ENCODE measurements at regions not wholly inside any gene's neighbourhood (a gene's known extent, or its start where the extent isn't known, plus 50 kb on each side); places are given as distances from the start of the nearest gene placed in this dataset.

- no peaks in the 10 kb centered on the region for H3K9me3 ChIP-seq
- WGBS, 2 donors (ENCODE audit: low coverage in 1 of 2) = 17 to 40% methylated on average over 1 of the region's 1 CpG
- no peak for ATAC-seq
- no peak overlapping the region for H3K4me3 ChIP-seq
- TF ChIP-seq POLR2AphosphoS5 (IDR thresholded peaks at IDR 0.05) (no peak), CTCF (IDR thresholded peaks at IDR 0.05) (no peak), EP300 (IDR thresholded peaks at IDR 0.05) (no peak), POLR2A (IDR thresholded peaks at IDR 0.05) (no peak)
- H3K27ac ChIP-seq = no peak overlapping the region
- no peaks in the 10 kb centered on the region for H3K4me1 ChIP-seq
- H3K27me3 ChIP-seq = no peaks in the 10 kb centered on the region
- no peaks in the 10 kb centered on the region for H3K36me3 ChIP-seq
These were observed 460.7 kb downstream of the NOVA1 start for GRCh38 chr14:26137161-26137560.

GRCh38 chr14:26132061-26132645 is 465.7 kb downstream of the NOVA1 start:
- Histone ChIP-seq H3K4me3 (no peak overlapping the region), H3K27ac (no peak overlapping the region), H3K9me3 (no peaks in the 10 kb centered on the region), H3K36me3 (no peaks in the 10 kb centered on the region), H3K27me3 (no peaks in the 10 kb centered on the region), H3K4me1 (no peaks in the 10 kb centered on the region)
- TF ChIP-seq POLR2AphosphoS5 (IDR thresholded peaks at IDR 0.05) = no peak
- TF ChIP-seq EP300 (IDR thresholded peaks at IDR 0.05) = no peak
- TF ChIP-seq POLR2A (IDR thresholded peaks at IDR 0.05) = no peak
- TF ChIP-seq CTCF (IDR thresholded peaks at IDR 0.05) = no peak
- no peak for ATAC-seq

DNA sequence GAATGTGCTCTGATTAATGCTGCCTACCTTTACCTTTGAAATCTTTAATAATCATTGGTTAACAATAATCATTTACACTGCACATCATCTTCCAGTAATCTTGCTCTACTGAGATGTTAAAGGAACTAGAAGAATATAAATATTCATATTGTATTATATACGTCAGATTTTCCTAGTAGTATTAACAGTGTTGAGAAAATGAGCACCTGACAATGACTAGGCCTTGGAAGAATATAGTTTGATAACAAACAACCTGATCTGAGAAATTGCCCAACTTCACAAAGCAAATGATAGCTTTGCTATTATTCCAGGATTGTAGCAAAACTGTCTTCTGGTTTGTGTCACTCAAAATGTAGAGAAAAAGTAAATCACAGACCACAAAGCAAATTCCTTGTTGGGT is 467.1 kb downstream of the NOVA1 start:
- H3K36me3 ChIP-seq = no peaks in the 10 kb centered on the region
- H3K4me1 ChIP-seq = no peaks in the 10 kb centered on the region
- H3K4me3 ChIP-seq = no peak overlapping the region
- H3K27ac ChIP-seq = no peak overlapping the region
- no peaks in the 10 kb centered on the region for H3K27me3 ChIP-seq
- H3K9me3 ChIP-seq = no peaks in the 10 kb centered on the region
- no peak for ATAC-seq
- TF ChIP-seq POLR2AphosphoS5 (IDR thresholded peaks at IDR 0.05) = no peak
- TF ChIP-seq CTCF (IDR thresholded peaks at IDR 0.05) = no peak
- TF ChIP-seq EP300 (IDR thresholded peaks at IDR 0.05) = no peak
- no peak for TF ChIP-seq POLR2A (IDR thresholded peaks at IDR 0.05)
- 75 to 96% methylated on average over 1 of the region's 1 CpG for WGBS, 2 donors (ENCODE audit: low coverage in 1 of 2)

DNA sequence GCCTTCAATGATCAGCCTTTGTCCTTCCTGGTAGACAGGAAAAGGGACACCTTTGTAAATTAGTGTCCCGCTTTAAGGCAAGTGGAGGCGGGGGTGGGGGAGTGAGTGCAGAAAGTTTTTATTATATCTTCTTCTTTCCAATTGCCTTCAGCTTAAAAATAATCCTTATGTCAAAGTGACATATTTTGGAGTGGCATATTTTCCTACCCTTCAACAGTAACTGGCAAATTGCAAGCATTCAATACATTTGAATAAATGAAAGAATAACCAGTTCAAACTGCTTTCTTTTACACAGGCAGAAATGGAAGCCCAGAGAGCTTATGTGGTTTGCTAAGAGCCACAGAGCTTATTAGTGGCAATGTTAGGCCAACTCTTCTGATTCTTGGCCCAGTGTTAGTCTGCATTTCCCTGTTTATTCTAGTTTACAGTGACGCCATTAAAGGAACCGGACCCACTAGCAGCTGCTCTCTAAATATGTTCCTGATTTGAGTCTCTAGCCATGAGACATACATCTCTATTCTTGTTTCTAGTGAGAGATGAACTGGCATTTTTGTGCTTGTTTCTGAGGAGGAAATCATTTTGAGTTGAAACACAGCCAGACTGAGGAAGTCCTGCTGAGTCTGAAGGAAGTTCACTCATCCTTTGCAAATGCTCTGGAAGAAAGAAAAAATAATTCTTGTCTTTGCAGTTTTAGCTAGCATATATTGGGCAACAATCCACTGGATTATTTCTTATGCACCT is 468.7 kb downstream of the NOVA1 start:
- Histone ChIP-seq H3K9me3 (no peaks in the 10 kb centered on the region), H3K27ac (no peak overlapping the region), H3K4me3 (no peak overlapping the region), H3K36me3 (no peaks in the 10 kb centered on the region), H3K4me1 (no peaks in the 10 kb centered on the region), H3K27me3 (no peaks in the 10 kb centered on the region)
- no peak for ATAC-seq
- 32 to 63% methylated on average over 4 of the region's 4 CpGs for WGBS, 2 donors (ENCODE audit: low coverage in 1 of 2)
- TF ChIP-seq POLR2AphosphoS5 (IDR thresholded peaks at IDR 0.05) (no peak), EP300 (IDR thresholded peaks at IDR 0.05) (no peak), CTCF (IDR thresholded peaks at IDR 0.05) (no peak)

- no peak overlapping the region for H3K27ac ChIP-seq
- H3K4me1 ChIP-seq = no peaks in the 10 kb centered on the region
- WGBS, 2 donors (ENCODE audit: low coverage in 1 of 2) = 30 to 51% methylated on average over 2 of the region's 2 CpGs
- no peaks in the 10 kb centered on the region for H3K36me3 ChIP-seq
- H3K4me3 ChIP-seq = no peak overlapping the region
- no peak for ATAC-seq
- TF ChIP-seq CTCF (IDR thresholded peaks at IDR 0.05) = no peak
- no peak for TF ChIP-seq POLR2AphosphoS5 (IDR thresholded peaks at IDR 0.05)
- TF ChIP-seq EP300 (IDR thresholded peaks at IDR 0.05) = no peak
- no peak for TF ChIP-seq POLR2A (IDR thresholded peaks at IDR 0.05)
- H3K27me3 ChIP-seq = no peaks in the 10 kb centered on the region
- no peaks in the 10 kb centered on the region for H3K9me3 ChIP-seq
These were observed 472.9 kb downstream of the NOVA1 start for GRCh38 chr14:26124896-26125438.

Data from gastroesophageal sphincter (tissue), 4 donors.